OCI-LY7 (cell line): ENCODE measurements at regions not wholly inside any gene's neighbourhood (a gene's known extent, or its start where the extent isn't known, plus 50 kb on each side); places are given as distances from the start of the nearest gene placed in this dataset.

Experiments
- CTCF ChIP-seq: fragments of 200-600 bp; sonication (generic); conservative IDR thresholded peaks from 2 replicates; pipeline ENCODE4 v1.5.1; 2014; ENCODE audit warnings: mild to moderate bottlenecking, antibody characterized with exemption, low read length, moderate library complexity, mixed read lengths
- EZH2phosphoT487 ChIP-seq: fragments of 200-600 bp; sonication (generic); IDR thresholded peaks from 2 replicates; pipeline ENCODE4 v1.6.1; 2018; ENCODE audit warnings: low read depth, borderline replicate concordance, mild to moderate bottlenecking, mixed run types, antibody characterized with exemption, low read length, moderate library complexity, mixed read lengths

- TF ChIP-seq CTCF: no peak
- no peak for TF ChIP-seq EZH2phosphoT487
Observed at GRCh38 chr10:64863836-64864235, 1342.6 kb downstream of the REEP3 start.
